GM23338 (cell line): ENCODE measurements at regions not wholly inside any gene's neighbourhood (a gene's known extent, or its start where the extent isn't known, plus 50 kb on each side); places are given as distances from the start of the nearest gene placed in this dataset.

ENCODE experiments used
- ATAC-seq: fragments of 200-7000 bp; cut with Tn5 transposase; 3 replicates; pipeline ENCODE4 v1.9.1; 2020
- DNase-seq: peaks from one replicate; pipeline ENCODE4 v3.0.0-alpha.2; 2015; ENCODE audit warnings: low spot score
- H2AFZ ChIP-seq: fragments of 200-600 bp; sonication (generic); 2 replicates; pipeline ENCODE4 v1.8.0; 2016; ENCODE audit warnings: antibody characterized with exemption, mild to moderate bottlenecking, moderate library complexity
- H3F3A ChIP-seq: fragments of 200-600 bp; sonication (generic); replicated peaks from 2 replicates; pipeline ENCODE4 v1.8.0; 2017; ENCODE audit warnings: antibody characterized with exemption, mixed run types, low read depth
- H3K27ac ChIP-seq: fragments of 200-600 bp; sonication (generic); 2 replicates; pipeline ENCODE4 v1.6.1; 2016; ENCODE audit warnings: low read depth
- H3K27me3 ChIP-seq: fragments of 200-600 bp; sonication (generic); 2 replicates; pipeline ENCODE4 v1.8.0; 2016; ENCODE audit warnings: mild to moderate bottlenecking, mixed run types, moderate library complexity; ENCODE audit not compliant: insufficient read depth
- H3K36me3 ChIP-seq: fragments of 200-600 bp; sonication (generic); 2 replicates; pipeline ENCODE4 v1.8.0; 2016; ENCODE audit warnings: mild to moderate bottlenecking; ENCODE audit not compliant: insufficient read depth
- H3K4me1 ChIP-seq: fragments of 200-600 bp; sonication (generic); 2 replicates; pipeline ENCODE4 v1.8.0; 2016; ENCODE audit warnings: mild to moderate bottlenecking, moderate library complexity; ENCODE audit not compliant: insufficient read depth
- H3K4me2 ChIP-seq: fragments of 200-600 bp; sonication (generic); 2 replicates; pipeline ENCODE4 v1.7.1; 2017; ENCODE audit warnings: mixed run types
- H3K4me3 ChIP-seq: fragments of 200-600 bp; sonication (generic); 2 replicates; pipeline ENCODE4 v1.6.1; 2016; ENCODE audit warnings: mixed run types
- H3K79me2 ChIP-seq: fragments of 200-600 bp; sonication (generic); replicated peaks from 2 replicates; pipeline ENCODE4 v1.8.0; 2017; ENCODE audit warnings: mild to moderate bottlenecking; ENCODE audit not compliant: insufficient read depth
- H3K9me2 ChIP-seq: fragments of 200-600 bp; sonication (generic); 2 replicates; pipeline ENCODE4 v1.8.0; 2017; ENCODE audit not compliant: insufficient read depth
- H4K20me1 ChIP-seq: fragments of 200-600 bp; sonication (generic); replicated peaks from 2 replicates; pipeline ENCODE4 v1.8.0; 2017; ENCODE audit warnings: mild to moderate bottlenecking; ENCODE audit not compliant: insufficient read depth
- H3K27ac Mint-ChIP-seq: 2 replicates; pipeline ENCODE4 v1.8.0; 2020; ENCODE audit warnings: inconsistent platforms, mild to moderate bottlenecking, moderate library complexity, mixed read lengths
- H3K27me3 Mint-ChIP-seq: 3 replicates; pipeline ENCODE4 v1.8.0; 2022; ENCODE audit warnings: low read depth, mild to moderate bottlenecking, moderate library complexity, mixed read lengths, inconsistent platforms; ENCODE audit not compliant: insufficient read depth, poor library complexity
- H3K36me3 Mint-ChIP-seq: 3 replicates; pipeline ENCODE4 v1.8.0; 2021; ENCODE audit warnings: low read depth, mild to moderate bottlenecking, inconsistent platforms, moderate library complexity, mixed read lengths
- H3K4me1 Mint-ChIP-seq: 3 replicates; pipeline ENCODE4 v1.8.0; 2020; ENCODE audit warnings: mild to moderate bottlenecking, inconsistent platforms, mixed read lengths
- H3K4me3 Mint-ChIP-seq: 3 replicates; pipeline ENCODE4 v1.8.0; 2021; ENCODE audit warnings: moderate library complexity, mild to moderate bottlenecking, inconsistent platforms, mixed read lengths
- H3K9me3 Mint-ChIP-seq: 3 replicates; pipeline ENCODE4 v1.8.0; 2020; ENCODE audit warnings: moderate library complexity, mild to moderate bottlenecking, inconsistent platforms, mixed read lengths
- ETS1 ChIP-seq: IDR thresholded peaks from 2 replicates; pipeline ENCODE4 v1.6.1; 2016; ENCODE audit warnings: antibody characterized with exemption
- EZH2 ChIP-seq: fragments of 200-600 bp; sonication (generic); IDR thresholded peaks from one replicate; pipeline ENCODE4 v1.8.0; 2017; ENCODE audit warnings: antibody characterized with exemption, mild to moderate bottlenecking, low read depth; ENCODE audit not compliant: unreplicated experiment
- EZH2phosphoT487 ChIP-seq: fragments of 200-600 bp; sonication (generic); IDR thresholded peaks from one replicate; pipeline ENCODE4 v1.8.1; 2018; ENCODE audit warnings: antibody characterized with exemption; ENCODE audit not compliant: unreplicated experiment
- JUNB ChIP-seq: IDR thresholded peaks from one replicate; pipeline ENCODE4 v1.6.1; 2016; ENCODE audit warnings: antibody characterized with exemption; ENCODE audit not compliant: unreplicated experiment
- NANOG ChIP-seq: IDR thresholded peaks from 2 replicates; pipeline ENCODE4 v1.6.1; 2016; ENCODE audit warnings: antibody characterized with exemption, borderline replicate concordance
- POLR2AphosphoS5 ChIP-seq: IDR thresholded peaks from 2 replicates; pipeline ENCODE4 v1.6.1; 2016; ENCODE audit warnings: antibody characterized with exemption, low read depth
- STAT1 ChIP-seq: IDR thresholded peaks from one replicate; pipeline ENCODE4 v1.6.1; 2016; ENCODE audit warnings: antibody characterized with exemption; ENCODE audit not compliant: unreplicated experiment
- ZNF114 ChIP-seq: fragments of 250-450 bp; sonication (Bioruptor Pico); IDR thresholded peaks from 2 replicates; pipeline ENCODE4 v1.5.0; 2020; ENCODE audit warnings: mild to moderate bottlenecking, moderate library complexity
- ZNF331 ChIP-seq: fragments of 250-450 bp; sonication (Bioruptor Pico); IDR thresholded peaks from 2 replicates; pipeline ENCODE4 v1.5.0; 2020; ENCODE audit warnings: low read depth, mild to moderate bottlenecking, moderate library complexity
- ZNF462 ChIP-seq: fragments of 250-450 bp; sonication (Bioruptor Pico); IDR thresholded peaks from 2 replicates; pipeline ENCODE4 v1.5.0; 2020; ENCODE audit warnings: mild to moderate bottlenecking, moderate library complexity
- TF ChIP-seq, protein P1 (sequence below), 2 experiments: fragments of 200-600 bp in 1 of 2; sonication (generic) in 1 of 2; conservative IDR thresholded peaks; 2 replicates each; pipeline versions ENCODE4 v1.5.1 to v1.6.1; 2016 to 2017; ENCODE audit warnings: antibody characterized with exemption in 2 of 2, low read depth in 2 of 2, mild to moderate bottlenecking in 2 of 2, moderate library complexity in 1 of 2
- TF ChIP-seq, protein P2 (sequence below): IDR thresholded peaks from one replicate; pipeline ENCODE4 v1.6.1; 2018; ENCODE audit warnings: antibody characterized with exemption; ENCODE audit not compliant: unreplicated experiment

DNA sequence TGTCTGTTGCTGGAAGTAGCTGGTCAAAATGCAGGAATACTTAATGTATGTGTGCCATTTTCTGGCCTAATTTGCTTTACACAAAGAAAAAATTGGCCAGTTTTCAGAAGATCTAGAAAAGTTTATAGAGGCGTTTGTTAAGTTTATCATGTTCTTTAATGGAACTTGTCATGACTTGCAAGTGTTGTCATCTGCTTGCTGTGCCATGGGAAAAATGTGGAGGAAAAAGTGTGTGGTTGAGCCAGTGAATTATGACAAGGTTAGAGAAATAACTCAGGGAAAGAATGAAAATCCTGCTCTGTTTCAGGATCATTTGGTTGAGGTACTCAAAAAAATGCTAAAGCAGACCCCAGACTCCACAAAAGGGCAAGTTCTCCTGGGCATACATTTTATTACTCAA lies 301.6 kb upstream of the CDH2 start (continued):
- no peak for TF ChIP-seq ETS1
- TF ChIP-seq EZH2phosphoT487, result no peak
- no peak for TF ChIP-seq ZNF331 (CRISPR knock-in tag)
- TF ChIP-seq NANOG, result no peak

GRCh38 chr18:28476302-28476701 lies 299.4 kb upstream of the CDH2 start:
- Histone ChIP-seq H3K4me3 (no peak overlapping the region), H3K4me1 (no peaks in the 10 kb centered on the region), H3K36me3 (no peaks in the 10 kb centered on the region), H3K9me2 (no peaks in the 10 kb centered on the region), H3F3A (no peaks in the 10 kb centered on the region), H3K79me2 (no peaks in the 10 kb centered on the region), H2AFZ (no peak overlapping the region), H3K27ac (no peak overlapping the region), H3K27me3 (no peaks in the 10 kb centered on the region), H3K4me2 (no peak overlapping the region), H4K20me1 (no peaks in the 10 kb centered on the region)
- H3K9me3 Mint-ChIP-seq, result peaks cover 37% of the 10 kb centered on the region
- peaks cover 23% of the 10 kb centered on the region for H3K36me3 Mint-ChIP-seq
- peaks cover 4% of the 10 kb centered on the region for H3K27me3 Mint-ChIP-seq
- H3K4me1 Mint-ChIP-seq, result no peaks in the 10 kb centered on the region
- no peak overlapping the region for H3K4me3 Mint-ChIP-seq
- DNase-seq (no peak), ATAC-seq (no peak)
- no peak overlapping the region for H3K27ac Mint-ChIP-seq
- no peak for TF ChIP-seq ZNF114
- no peak for TF ChIP-seq ETS1
- no peak for TF ChIP-seq EZH2
- TF ChIP-seq JUNB, result no peak
- TF ChIP-seq ZNF331 (CRISPR knock-in tag), result no peak
- TF ChIP-seq STAT1, result no peak
- TF ChIP-seq EZH2phosphoT487, result no peak
- TF ChIP-seq, protein P1, sequence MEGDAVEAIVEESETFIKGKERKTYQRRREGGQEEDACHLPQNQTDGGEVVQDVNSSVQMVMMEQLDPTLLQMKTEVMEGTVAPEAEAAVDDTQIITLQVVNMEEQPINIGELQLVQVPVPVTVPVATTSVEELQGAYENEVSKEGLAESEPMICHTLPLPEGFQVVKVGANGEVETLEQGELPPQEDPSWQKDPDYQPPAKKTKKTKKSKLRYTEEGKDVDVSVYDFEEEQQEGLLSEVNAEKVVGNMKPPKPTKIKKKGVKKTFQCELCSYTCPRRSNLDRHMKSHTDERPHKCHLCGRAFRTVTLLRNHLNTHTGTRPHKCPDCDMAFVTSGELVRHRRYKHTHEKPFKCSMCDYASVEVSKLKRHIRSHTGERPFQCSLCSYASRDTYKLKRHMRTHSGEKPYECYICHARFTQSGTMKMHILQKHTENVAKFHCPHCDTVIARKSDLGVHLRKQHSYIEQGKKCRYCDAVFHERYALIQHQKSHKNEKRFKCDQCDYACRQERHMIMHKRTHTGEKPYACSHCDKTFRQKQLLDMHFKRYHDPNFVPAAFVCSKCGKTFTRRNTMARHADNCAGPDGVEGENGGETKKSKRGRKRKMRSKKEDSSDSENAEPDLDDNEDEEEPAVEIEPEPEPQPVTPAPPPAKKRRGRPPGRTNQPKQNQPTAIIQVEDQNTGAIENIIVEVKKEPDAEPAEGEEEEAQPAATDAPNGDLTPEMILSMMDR (conservative IDR thresholded peaks at IDR 0.05; ENCODE audit: low read depth in 2 of 2), result no peak
- TF ChIP-seq NANOG, result no peak
- TF ChIP-seq, protein P2, sequence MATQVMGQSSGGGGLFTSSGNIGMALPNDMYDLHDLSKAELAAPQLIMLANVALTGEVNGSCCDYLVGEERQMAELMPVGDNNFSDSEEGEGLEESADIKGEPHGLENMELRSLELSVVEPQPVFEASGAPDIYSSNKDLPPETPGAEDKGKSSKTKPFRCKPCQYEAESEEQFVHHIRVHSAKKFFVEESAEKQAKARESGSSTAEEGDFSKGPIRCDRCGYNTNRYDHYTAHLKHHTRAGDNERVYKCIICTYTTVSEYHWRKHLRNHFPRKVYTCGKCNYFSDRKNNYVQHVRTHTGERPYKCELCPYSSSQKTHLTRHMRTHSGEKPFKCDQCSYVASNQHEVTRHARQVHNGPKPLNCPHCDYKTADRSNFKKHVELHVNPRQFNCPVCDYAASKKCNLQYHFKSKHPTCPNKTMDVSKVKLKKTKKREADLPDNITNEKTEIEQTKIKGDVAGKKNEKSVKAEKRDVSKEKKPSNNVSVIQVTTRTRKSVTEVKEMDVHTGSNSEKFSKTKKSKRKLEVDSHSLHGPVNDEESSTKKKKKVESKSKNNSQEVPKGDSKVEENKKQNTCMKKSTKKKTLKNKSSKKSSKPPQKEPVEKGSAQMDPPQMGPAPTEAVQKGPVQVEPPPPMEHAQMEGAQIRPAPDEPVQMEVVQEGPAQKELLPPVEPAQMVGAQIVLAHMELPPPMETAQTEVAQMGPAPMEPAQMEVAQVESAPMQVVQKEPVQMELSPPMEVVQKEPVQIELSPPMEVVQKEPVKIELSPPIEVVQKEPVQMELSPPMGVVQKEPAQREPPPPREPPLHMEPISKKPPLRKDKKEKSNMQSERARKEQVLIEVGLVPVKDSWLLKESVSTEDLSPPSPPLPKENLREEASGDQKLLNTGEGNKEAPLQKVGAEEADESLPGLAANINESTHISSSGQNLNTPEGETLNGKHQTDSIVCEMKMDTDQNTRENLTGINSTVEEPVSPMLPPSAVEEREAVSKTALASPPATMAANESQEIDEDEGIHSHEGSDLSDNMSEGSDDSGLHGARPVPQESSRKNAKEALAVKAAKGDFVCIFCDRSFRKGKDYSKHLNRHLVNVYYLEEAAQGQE, result no peak
- no peak for TF ChIP-seq ZNF462
- no peak for TF ChIP-seq POLR2AphosphoS5
